HG02588 (cell line): ENCODE measurements at regions not wholly inside any gene's neighbourhood (a gene's known extent, or its start where the extent isn't known, plus 50 kb on each side); places are given as distances from the start of the nearest gene placed in this dataset.

Source experiments
- ATAC-seq: cut with Tn5 transposase; IDR thresholded peaks from one replicate; pipeline ENCODE4 v1.9.1; 2021; ENCODE audit warnings: mild to moderate bottlenecking, moderate library complexity; ENCODE audit not compliant: unreplicated experiment

DNA sequence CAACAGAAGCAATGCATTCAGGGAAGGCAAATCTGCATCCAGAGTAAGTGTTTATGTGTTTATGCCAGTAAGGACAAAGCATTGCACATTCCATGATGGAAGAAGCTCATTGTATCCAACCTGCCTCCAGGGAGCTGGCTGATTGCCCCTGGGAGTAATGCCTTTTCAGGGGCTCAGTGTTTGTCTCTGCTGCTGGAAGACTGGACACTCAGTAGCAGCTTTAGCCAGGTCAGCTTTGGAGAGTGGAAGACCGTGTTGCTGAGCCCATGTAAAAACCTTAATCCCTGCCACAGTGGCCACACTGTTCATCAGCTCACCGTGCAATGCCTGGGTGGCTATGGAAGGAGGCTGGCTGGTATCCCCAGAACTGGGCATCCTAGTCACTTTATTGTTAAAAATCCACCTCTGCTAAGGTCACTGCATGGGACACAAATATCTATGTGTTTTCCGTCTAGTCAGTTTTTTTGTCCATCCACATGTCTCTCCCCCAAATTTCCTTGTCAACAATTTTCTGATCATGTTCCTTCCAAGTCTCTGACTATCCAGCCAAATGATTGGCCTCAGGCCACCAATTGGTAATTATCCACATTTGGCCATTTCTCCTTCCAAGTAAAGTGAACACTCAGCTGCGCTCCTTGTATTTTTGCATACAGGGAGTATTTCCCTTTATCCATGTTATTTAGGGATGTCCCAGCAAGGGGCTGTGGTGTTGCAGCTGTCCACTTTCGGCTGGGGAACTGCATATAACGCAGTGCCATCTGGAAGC, 2044.5 kb upstream of the AGA start:
- no peak for ATAC-seq

DNA sequence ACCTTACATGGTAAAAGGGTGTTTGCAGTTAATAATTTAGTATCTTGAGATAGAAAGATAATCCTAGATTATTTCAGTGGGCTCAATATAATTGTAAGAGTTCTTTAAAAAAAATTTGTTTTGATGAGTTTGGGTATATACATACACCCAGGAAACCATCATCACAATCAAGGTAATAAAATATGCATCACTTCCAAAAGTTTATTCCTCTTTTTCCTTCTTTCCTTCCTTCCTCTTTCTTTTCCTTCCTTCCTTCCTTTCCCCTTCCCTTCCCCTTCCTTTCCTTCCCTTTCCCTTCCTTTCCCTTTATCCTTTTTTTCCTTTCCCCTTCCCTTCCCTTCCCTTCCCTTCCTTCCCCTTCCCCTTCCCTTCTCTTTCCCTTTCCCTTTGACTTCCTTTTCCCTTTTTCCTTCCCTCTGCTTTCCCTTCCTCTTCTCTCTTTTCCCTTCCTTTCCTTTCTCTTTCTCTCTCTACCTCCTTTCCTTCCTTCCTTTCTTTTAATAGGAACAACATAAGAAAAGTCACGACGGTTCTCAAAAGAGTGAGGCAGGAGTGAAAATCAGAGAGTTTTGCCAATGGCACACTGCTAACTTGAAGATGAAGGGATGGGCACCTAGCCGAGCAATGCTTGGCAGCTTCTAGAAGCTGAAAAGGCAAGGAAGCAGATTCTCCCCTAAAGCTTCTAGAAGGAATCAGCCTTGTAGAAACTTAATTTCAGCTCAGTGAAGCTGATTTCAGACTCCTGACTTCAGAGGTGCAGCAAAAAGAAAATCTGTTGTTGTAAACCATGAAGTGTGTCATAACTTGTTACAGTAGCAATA, 2050.2 kb upstream of the AGA start:
- ATAC-seq: no peak

DNA sequence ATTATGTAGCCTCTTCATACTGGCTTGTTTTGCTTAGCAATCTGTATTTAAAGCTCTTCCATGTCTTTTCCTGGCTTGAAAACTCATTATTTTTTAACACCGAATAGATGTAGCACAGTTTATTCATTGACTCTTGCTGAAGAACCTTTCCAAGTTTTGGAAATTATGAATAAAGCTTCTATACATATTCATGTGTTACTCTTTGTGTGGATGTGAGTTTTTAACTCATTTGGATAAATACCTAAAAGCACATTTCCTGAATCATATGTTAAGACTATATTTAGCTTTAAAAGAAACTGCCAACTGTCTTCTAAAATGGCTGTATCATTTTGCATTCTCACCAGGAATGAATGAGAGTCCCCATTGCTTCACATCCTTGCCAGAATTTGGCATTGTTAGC, 2061.7 kb upstream of the AGA start:
- no peak for ATAC-seq

DNA sequence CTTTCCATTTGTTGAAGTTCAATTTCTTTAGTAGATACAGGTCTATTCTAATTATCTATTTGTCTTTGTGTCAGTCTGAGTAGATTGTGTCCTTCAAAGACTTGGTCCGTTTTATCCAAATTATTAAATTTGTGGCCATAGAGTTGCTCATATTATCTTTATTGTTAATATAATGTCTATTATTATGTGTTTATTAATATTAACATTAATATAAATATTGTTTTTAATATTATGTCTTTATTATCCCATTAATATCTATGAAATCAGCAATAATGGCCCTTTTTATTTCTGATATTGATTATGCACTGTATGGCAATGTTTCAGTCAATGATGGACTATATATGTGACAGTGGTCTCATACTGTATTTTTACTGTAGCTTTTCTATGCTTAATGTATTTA, 2067.3 kb upstream of the AGA start:
- ATAC-seq: no peak

DNA sequence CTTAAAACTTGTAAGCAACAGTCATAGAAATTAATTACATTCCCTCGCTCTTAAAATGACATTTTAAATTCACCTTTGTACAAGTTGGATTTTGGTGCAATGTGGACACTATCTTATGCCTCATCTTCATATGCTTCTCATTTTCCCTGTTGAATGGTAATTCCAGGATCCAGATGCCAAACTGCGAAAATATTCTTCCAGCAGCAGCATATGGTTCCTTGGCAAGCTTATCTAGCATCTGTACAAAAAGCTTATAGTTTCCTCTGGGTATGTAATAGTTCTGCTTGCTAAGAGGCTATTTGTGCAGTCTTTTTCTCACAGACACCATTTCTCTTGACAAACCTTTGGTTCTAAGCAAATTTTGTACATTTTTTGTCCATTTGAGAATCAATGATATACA, 2079.7 kb upstream of the AGA start:
- ATAC-seq: no peak

DNA sequence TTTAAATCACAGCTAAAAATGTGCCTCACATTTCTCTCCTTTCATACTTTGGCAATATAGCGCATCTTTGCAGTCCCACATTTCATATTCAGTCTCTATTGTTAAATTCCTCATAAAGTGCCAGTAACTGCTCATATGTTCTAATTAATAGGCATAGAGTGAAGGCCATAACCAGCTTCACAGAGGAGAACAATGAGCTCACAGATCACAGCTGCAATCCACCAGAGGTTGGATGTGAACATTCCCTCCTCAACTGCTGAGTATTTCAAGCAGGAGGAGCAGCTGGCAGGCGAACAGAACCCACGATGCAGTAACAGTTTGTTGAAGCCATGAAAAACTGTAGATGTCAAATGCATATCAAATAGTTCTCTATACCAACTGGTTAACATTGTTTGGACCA, 2088.7 kb upstream of the AGA start:
- no peak for ATAC-seq

DNA sequence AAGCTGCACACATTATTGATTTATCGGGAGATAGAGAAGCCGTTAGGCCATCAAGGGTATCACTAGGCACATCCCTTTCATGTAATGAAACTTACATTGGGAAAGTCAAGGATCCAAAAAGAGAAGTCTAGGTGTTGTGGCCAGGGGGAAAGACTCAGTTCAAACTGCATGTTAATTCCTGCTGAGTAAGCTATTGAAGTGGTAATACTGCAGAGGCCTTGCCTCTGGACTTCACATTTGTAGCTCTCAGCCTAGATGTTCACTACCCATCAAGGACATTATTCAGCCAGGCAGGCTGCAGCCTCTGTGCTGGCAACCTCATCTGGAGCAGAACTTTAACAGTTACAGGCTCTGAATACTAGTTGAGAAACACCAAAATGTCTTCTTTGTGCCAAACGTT, 2094.5 kb upstream of the AGA start:
- ATAC-seq: no peak

DNA sequence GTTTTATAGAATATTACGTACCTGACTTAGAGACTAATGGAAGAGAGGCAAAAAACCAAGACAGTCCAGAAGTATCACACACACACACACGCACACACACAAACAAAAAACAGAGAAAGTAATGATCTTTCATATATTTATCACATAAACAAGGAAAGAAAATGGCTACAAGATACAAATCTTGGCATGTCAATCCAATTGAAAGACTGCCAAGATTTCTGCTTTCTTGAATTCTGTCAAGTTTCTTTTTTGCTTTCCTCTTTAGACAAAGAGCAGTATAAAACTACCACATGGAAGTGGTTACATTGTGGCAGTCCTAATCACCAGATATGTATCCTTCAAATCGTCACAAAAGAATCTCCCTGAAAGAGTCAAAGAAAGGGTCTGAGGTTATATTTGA, 2097.4 kb upstream of the AGA start:
- ATAC-seq: no peak

DNA sequence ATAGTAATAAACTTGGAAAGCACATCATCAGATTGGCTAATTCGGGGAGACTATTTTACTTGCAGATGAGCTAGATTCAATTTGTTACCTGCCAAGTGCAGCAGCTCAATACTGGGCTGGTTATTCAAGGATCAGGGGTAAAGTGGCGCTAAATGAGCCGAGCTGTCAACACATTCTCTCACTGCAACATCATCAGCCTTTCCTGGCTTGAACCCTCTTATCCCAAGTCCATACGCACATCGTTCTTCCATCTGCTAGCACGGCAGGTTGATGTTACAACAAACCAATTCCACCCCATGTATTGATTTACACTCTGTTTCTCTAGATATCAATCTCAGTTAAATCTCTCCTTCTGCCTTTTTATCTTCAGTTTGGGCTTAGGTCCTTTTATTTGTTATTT, 2101.5 kb upstream of the AGA start:
- no peak for ATAC-seq

DNA sequence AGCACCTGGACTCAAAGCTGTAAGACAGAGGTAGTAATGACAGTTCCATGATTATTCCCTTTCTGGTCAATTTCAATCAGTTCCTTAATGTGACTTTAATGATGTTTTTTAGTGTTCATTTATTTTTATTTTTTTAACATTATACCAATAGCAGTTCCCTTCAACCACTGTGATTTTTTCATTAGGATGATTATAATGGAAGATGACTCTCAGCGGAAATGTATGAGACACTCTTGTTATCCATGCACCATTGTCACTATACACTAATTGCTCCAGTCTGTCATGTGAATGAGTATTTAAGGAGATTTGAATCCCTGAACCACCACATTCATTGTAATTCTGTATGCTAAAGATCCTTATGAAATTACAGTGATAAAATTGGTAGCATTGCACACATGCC, 2102.3 kb upstream of the AGA start:
- no peak for ATAC-seq

DNA sequence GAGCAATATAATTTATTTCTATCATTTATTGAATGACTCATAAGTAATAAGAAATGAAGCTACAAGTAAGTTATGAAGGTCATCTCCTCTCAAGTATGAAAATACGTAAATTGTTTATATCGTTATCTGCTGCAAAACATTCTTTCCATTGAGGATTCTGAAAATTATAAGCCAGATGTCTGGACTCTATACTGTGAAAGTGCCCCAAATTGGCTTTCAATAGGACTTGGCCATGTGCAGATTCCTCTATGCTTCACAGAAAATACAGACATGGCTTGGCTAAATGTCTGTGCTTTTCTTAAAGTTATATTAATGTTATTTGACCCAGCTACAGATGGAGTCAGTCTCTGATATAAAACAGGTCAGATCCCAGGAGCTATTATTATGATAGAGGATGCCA, 2109.9 kb upstream of the AGA start:
- no peak for ATAC-seq

DNA sequence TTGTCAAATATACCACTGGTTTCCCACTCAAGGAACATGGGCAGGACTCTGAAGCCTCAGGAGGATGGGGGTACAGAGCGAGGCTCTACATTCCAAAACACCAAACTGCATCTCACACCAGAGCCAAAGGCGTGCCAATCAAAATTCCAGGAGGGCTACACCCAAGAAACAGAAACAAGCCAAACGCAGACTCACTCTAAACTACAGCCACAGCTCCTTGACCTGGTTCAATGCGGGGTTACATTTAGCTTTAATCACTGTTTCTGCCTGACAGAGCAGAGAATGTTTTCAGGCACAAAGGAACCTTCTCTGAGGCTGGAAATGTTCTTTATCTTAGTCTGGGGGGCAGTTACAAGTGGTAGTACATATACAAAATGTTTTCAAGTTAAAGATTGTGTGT, 2121.5 kb upstream of the AGA start:
- ATAC-seq: no peak

DNA sequence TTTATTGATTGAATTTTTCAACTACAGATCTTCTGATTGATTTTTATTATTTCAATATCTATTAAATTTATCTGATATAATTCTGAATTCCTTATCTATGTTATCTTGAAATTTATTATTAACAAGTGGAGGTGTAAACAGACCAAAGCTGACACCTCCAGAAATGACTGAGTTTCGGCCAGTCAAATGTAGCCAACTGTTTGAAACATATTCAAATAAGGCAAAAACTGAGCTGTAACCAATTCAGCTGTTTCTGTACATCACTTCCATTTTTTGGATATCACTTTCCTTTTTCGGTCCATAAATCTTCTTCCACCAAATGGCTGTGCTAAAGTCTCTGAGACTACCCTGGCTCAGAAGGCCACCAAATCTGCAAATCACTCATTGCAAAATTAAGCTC, 2127.3 kb upstream of the AGA start:
- ATAC-seq: no peak

DNA sequence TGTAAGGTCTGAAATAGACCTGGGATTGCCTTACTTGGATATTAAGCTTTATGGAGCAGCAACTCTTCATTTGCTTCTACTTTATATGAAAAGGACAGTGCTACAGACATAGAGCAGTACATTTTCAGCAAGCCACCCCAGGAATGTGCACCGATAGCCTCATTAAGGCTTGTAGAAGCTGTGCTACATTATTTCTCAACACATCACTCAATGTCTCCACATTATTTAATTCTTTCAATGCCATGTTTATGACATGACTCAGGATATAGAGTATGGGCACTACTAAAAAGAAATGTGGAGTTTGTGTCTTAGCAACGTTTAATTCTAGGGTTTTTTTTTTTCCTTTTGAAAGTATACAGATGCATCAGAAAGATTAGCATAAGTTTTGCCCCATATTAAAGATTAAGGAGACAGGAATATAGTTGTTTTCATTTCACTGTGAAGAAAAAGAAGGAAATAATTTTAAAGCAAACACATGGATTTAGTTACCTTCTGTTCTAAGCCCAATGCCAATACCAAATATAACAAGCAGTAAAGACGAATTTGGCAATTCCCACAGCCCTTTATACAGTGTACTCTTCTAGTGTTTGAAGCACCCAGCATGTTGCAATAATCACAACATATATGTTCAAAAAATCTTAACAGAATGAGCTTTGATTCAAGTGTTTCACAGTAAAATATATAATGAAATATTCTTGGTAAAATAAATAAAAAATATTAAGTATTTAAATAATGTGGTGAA, 2140.1 kb upstream of the AGA start:
- ATAC-seq: no peak

DNA sequence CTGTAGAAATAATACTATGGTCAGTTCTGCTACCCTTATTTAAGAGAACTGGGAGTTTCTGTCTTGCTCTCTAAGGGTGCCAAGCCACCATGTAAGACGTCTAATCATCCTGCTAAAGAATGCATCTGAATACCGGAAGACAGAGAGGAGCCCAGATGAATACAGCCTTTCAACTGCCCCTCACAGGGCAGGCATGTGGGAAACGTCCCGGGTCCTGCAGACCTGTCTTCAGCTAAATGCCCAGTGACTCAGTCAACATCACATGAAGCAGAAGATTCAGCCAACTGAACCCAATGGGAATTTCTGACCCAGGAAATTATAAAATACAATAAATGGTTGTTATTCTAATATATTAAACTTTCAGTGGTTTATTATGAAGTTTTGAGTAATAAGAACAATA, 2141.0 kb upstream of the AGA start:
- ATAC-seq: no peak

DNA sequence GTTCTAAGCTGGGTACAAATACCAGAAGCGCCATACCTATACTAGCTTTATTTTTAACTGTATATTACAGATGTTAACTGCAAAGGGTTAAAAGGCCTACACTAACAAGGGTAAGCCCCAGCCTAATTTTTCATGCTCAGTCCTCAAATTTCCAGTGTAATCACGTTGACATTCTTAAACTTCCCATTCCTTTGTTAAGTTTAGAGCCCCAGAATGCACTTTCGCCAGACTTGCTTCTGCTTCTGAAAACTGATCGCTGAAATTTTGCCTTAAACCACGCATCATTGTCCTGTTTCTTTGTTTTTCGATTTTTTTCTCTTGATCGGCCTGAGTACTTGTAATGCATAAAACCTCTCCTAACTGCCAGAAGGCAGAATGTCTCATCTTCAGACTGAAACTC, 2141.9 kb upstream of the AGA start:
- no peak for ATAC-seq

DNA sequence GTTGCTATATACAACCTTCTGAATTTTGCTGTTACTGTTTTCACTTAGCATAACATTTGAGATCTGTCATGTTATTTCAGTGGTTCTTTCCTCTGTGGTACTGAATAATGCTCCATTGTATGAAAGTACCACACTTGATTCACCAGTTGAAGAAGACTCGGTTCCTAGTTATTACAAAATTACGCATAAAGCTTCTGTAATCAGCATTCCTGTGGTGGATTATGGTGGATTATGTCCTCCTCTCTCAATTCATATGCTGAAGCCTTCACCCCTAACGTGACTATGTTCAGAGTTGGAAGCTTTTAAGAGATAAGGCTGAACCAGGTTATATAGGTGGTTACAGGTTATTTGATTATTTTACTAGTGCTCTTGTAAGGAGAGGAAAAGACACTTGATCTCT, 2143.5 kb upstream of the AGA start:
- ATAC-seq: no peak

DNA sequence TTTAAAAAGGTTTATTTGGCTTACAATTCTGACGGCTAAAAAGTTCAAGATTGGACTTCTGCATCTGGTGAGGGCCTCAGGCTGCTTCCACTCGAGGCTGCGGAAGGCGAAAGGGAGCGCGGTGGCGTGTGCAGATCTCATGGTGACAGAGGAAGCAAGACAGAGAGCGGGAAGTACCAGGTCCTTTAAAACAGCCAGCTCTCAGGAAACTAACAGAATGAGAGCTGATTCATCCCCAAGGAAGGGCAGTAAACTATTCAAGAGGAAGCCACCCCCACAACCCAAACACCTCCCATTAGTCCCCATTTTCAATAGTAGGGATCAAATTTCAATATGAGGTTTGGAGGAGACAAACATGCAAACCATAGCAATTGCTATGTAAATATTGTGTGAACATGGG, 2144.2 kb upstream of the AGA start:
- ATAC-seq: no peak

DNA sequence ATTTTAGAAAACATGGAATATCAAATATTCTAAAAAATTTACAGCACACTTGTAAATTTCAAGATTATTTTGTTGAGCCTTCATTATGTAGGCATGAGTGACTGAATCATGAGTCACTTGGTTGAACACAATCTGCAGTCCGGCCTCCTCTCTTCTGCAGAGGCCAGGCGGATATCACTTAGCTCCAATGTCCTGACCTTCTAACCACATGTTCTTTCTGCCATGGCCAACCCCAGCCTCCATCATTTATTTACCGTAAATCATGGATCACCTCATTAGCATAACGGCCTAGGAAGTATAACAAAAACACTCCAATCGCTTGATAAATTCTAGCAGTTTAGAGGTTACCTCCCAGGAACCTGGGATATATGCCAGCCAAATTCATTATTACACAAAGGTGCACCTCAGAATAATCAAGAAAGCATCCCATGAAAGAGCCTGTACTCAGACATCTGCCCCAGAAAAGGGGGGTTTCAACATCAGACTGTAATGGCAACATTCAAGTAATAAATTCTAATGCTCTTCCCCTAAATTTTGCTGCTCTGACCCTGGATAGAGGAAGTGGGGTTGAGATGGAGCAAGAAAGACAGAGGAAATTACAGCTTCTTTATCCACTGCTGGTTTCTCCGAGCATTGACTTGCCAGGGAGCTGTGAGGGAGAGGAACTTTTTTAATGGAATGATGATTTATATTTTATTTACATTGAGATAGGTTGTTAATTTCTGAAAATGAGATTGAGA, 2153.6 kb upstream of the AGA start:
- ATAC-seq: no peak

DNA sequence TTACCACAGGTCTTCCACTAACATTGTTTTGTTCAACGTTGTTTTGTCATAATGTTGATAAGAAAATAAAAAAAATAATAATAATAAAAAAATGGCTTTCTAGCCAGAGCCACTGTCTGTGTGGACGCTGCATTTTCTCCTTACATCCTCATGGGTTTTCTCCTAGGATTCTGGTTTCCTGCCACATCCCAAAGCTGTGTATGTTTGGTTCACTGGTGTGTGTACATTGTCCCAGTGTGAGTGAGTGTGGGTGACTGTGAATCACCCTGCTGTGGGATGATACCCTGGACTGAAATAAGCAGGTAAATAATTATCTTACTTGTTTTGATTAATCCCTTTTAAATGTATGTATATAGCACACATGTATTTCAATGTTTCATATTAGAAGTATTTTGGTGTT, 2154.4 kb upstream of the AGA start:
- ATAC-seq: no peak

DNA sequence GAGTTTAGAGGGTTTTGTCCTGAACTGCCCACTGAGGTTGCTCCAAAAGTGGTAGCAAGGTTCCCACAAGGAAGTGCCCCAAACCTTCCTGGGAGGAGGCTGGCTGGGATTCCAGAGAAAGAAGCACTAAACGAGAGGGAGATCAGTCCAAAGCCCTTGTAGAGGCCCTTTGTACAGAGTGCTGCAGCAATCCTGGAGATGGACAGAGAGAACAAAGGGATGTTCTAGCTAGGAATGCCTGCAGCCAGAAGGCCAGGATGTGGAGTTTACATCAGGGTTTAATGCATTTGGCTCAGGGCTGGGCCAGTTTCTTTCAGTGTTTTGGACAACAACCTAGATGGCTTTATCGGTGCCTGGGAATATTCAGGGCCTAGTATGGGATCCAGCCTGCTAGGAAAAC, 2155.1 kb upstream of the AGA start:
- ATAC-seq: no peak
